H9 (cell line): ENCODE measurements at regions not wholly inside any gene's neighbourhood (a gene's known extent, or its start where the extent isn't known, plus 50 kb on each side); places are given as distances from the start of the nearest gene placed in this dataset.

ENCODE experiments used
- DNase-seq: peaks from one replicate; pipeline ENCODE4 v3.0.0-alpha.2; 2017
- H2AFZ ChIP-seq: one replicate; pipeline ENCODE4 v1.6.1; 2013; ENCODE audit warnings: mild to moderate bottlenecking, low read length, control low read depth, moderate library complexity
- H2AK5ac ChIP-seq: 2 replicates; pipeline ENCODE4 v1.6.1; 2013; ENCODE audit warnings: low read length, control low read depth, mixed read lengths; ENCODE audit not compliant: insufficient read length
- H2BK120ac ChIP-seq: one replicate; pipeline ENCODE4 v1.6.1; 2013; ENCODE audit warnings: low read depth, mild to moderate bottlenecking, low read length, control low read depth, inconsistent platforms; ENCODE audit not compliant: poor library complexity, severe bottlenecking
- H2BK12ac ChIP-seq: 2 replicates; pipeline ENCODE4 v1.6.1; 2013; ENCODE audit warnings: low read length, control low read depth, mixed read lengths, low read depth; ENCODE audit not compliant: insufficient read length
- H2BK15ac ChIP-seq: 2 replicates; pipeline ENCODE4 v1.6.1; 2013; ENCODE audit warnings: low read depth, low read length, control low read depth
- H2BK20ac ChIP-seq: one replicate; pipeline ENCODE4 v1.6.1; 2013; ENCODE audit warnings: low read depth, mild to moderate bottlenecking, low read length, control low read depth, inconsistent platforms; ENCODE audit not compliant: poor library complexity, severe bottlenecking
- H2BK5ac ChIP-seq: 2 replicates; pipeline ENCODE4 v1.6.1; 2013; ENCODE audit warnings: low read length, control low read depth, mixed read lengths; ENCODE audit not compliant: insufficient read length
- H3K14ac ChIP-seq: 2 replicates; pipeline ENCODE4 v1.6.1; 2013; ENCODE audit warnings: low read length, control low read depth; ENCODE audit not compliant: insufficient read depth
- H3K18ac ChIP-seq: 2 replicates; pipeline ENCODE4 v1.6.1; 2013; ENCODE audit warnings: low read depth, mild to moderate bottlenecking, mixed read lengths, low read length, control low read depth; ENCODE audit not compliant: insufficient read length
- H3K23ac ChIP-seq: 2 replicates; pipeline ENCODE4 v1.6.1; 2013; ENCODE audit warnings: low read length, control low read depth, mixed read lengths, low read depth; ENCODE audit not compliant: insufficient read length
- H3K23me2 ChIP-seq: 2 replicates; pipeline ENCODE4 v1.6.1; 2013; ENCODE audit warnings: low read depth, mild to moderate bottlenecking, mixed read lengths, low read length, control low read depth; ENCODE audit not compliant: insufficient read length, poor library complexity, severe bottlenecking
- H3K27ac ChIP-seq: 2 replicates; pipeline ENCODE4 v1.5.1; 2013; ENCODE audit warnings: low read length, control low read depth, mixed read lengths, low read depth; ENCODE audit not compliant: insufficient read length
- H3K27me3 ChIP-seq: 2 replicates; pipeline ENCODE4 v1.6.1; 2013; ENCODE audit warnings: low read length, control low read depth, inconsistent platforms; ENCODE audit not compliant: insufficient read depth
- H3K4ac ChIP-seq: 2 replicates; pipeline ENCODE4 v1.6.1; 2013; ENCODE audit warnings: low read depth, mild to moderate bottlenecking, control low read depth, inconsistent platforms, low read length, moderate library complexity
- H3K4me1 ChIP-seq: 2 replicates; pipeline ENCODE4 v1.6.1; 2013; ENCODE audit warnings: low read length, control low read depth, inconsistent platforms; ENCODE audit not compliant: insufficient read depth
- H3K4me2 ChIP-seq: 2 replicates; pipeline ENCODE4 v1.6.1; 2013; ENCODE audit warnings: low read length, control low read depth, mixed read lengths; ENCODE audit not compliant: insufficient read length, insufficient read depth
- H3K56ac ChIP-seq: 2 replicates; pipeline ENCODE4 v1.6.1; 2013; ENCODE audit warnings: low read depth, mild to moderate bottlenecking, mixed read lengths, low read length, control low read depth; ENCODE audit not compliant: insufficient read length
- H3K79me1 ChIP-seq: 2 replicates; pipeline ENCODE4 v1.6.1; 2013; ENCODE audit warnings: low read depth, mild to moderate bottlenecking, moderate library complexity, low read length, control low read depth, inconsistent platforms; ENCODE audit not compliant: insufficient read depth, poor library complexity, severe bottlenecking
- H3K79me2 ChIP-seq: 2 replicates; pipeline ENCODE4 v1.6.1; 2013; ENCODE audit warnings: low read length, control low read depth, inconsistent platforms; ENCODE audit not compliant: insufficient read depth
- H3K9ac ChIP-seq: 2 replicates; pipeline ENCODE4 v1.6.1; 2013; ENCODE audit warnings: low read length, control low read depth, mixed read lengths; ENCODE audit not compliant: insufficient read length; ENCODE audit errors: extremely low read depth
- H3K9me3 ChIP-seq: one replicate; pipeline ENCODE4 v1.6.1; 2013; ENCODE audit warnings: low read depth, low read length, inconsistent platforms; ENCODE audit not compliant: control insufficient read depth
- H3T11ph ChIP-seq: one replicate; pipeline ENCODE4 v1.6.1; 2013; ENCODE audit warnings: mild to moderate bottlenecking, low read length, control low read depth, inconsistent platforms
- H4K20me1 ChIP-seq: one replicate; pipeline ENCODE4 v1.6.1; 2013; ENCODE audit not compliant: control insufficient read depth, insufficient read length, insufficient read depth
- H4K5ac ChIP-seq: 2 replicates; pipeline ENCODE4 v1.6.1; 2013; ENCODE audit warnings: low read depth, mild to moderate bottlenecking, mixed read lengths, low read length, control low read depth; ENCODE audit not compliant: insufficient read length
- H4K8ac ChIP-seq: replicated peaks from 2 replicates; pipeline ENCODE4 v1.6.1; 2013; ENCODE audit warnings: low read length, control low read depth, mixed read lengths, low read depth; ENCODE audit not compliant: insufficient read length
- H4K91ac ChIP-seq: 2 replicates; pipeline ENCODE4 v1.6.1; 2013; ENCODE audit warnings: low read depth, mild to moderate bottlenecking, moderate library complexity, mixed read lengths, low read length, control low read depth; ENCODE audit not compliant: insufficient read length
- H3K27ac Mint-ChIP-seq, 3 experiments: 2 replicates in 2 of 3; 3 replicates in 1 of 3; pipeline ENCODE4 v1.8.0; 2020 to 2021; ENCODE audit warnings: mixed read lengths in 3 of 3, mild to moderate bottlenecking in 1 of 3, moderate library complexity in 1 of 3
- H3K27me3 Mint-ChIP-seq: 2 replicates; pipeline ENCODE4 v1.8.0; 2021; ENCODE audit warnings: low read depth, mild to moderate bottlenecking, moderate library complexity, mixed read lengths
- H3K36me3 Mint-ChIP-seq, 3 experiments: 2 replicates in 2 of 3; 3 replicates in 1 of 3; pipeline ENCODE4 v1.8.0; 2020 to 2021; ENCODE audit warnings: low read depth in 3 of 3, mixed read lengths in 3 of 3; ENCODE audit not compliant: insufficient read depth in 1 of 3
- H3K4me1 Mint-ChIP-seq, 2 experiments: 2 replicates each; pipeline ENCODE4 v1.8.0; 2020; ENCODE audit warnings: mixed read lengths in 2 of 2
- H3K4me3 Mint-ChIP-seq, 2 experiments: 2 replicates in 1 of 2; 3 replicates in 1 of 2; pipeline ENCODE4 v1.8.0; 2020 to 2021; ENCODE audit warnings: mild to moderate bottlenecking in 2 of 2, mixed read lengths in 2 of 2, moderate library complexity in 1 of 2
- H3K9me3 Mint-ChIP-seq, 2 experiments: 2 replicates in 1 of 2; 3 replicates in 1 of 2; pipeline ENCODE4 v1.8.0; 2020; ENCODE audit warnings: mild to moderate bottlenecking in 2 of 2, mixed read lengths in 2 of 2, moderate library complexity in 1 of 2
- WGBS: extraction: QIAGEN DNeasy Blood & Tissue Kit; methylation state at CpG from one replicate; pipeline ENCODE4 v1.1.7; 2013; ENCODE audit warnings: missing lambda C conversion rate, low lambda C conversion rate, mixed read lengths; ENCODE audit not compliant: insufficient read length; ENCODE audit errors: extremely low coverage; 5-methylcytosine and 5-hydroxymethylcytosine counted together
- TF ChIP-seq, protein P1 (sequence below): fragments of 200-600 bp; sonication (generic); conservative IDR thresholded peaks from 3 replicates; pipeline ENCODE4 v1.8.0; 2021; ENCODE audit warnings: antibody characterized with exemption, mild to moderate bottlenecking

DNA sequence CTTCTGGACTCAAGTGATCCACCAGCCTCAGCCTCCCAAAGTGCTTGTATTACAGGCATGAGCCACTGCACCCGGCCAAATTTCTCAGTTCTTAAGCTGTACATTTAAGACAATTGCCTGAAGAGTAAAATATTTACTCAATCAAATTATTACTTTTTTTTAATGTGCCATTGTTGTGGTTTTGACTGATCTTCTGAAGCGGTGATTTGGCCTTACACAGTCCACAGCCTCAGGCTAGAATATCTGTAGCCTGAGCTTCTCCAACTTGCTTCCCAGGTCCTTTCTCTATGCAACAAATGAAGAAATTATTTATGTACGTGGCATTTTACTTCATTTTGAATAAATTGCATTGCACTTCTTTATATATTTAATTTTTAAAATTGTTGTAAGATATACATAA lies 281.3 kb downstream of the KLF5 start:
- H4K5ac ChIP-seq: no peak overlapping the region
- no peak overlapping the region for H3K14ac ChIP-seq
- H3K4me1 ChIP-seq: no peaks in the 10 kb centered on the region
- H3K9me3 ChIP-seq: no peaks in the 10 kb centered on the region
- no peaks in the 10 kb centered on the region for H3K79me1 ChIP-seq
- TF ChIP-seq, protein P1, sequence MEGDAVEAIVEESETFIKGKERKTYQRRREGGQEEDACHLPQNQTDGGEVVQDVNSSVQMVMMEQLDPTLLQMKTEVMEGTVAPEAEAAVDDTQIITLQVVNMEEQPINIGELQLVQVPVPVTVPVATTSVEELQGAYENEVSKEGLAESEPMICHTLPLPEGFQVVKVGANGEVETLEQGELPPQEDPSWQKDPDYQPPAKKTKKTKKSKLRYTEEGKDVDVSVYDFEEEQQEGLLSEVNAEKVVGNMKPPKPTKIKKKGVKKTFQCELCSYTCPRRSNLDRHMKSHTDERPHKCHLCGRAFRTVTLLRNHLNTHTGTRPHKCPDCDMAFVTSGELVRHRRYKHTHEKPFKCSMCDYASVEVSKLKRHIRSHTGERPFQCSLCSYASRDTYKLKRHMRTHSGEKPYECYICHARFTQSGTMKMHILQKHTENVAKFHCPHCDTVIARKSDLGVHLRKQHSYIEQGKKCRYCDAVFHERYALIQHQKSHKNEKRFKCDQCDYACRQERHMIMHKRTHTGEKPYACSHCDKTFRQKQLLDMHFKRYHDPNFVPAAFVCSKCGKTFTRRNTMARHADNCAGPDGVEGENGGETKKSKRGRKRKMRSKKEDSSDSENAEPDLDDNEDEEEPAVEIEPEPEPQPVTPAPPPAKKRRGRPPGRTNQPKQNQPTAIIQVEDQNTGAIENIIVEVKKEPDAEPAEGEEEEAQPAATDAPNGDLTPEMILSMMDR: no peak
- H3K4me2 ChIP-seq: no peak overlapping the region
- H3K9ac ChIP-seq: no peak overlapping the region
- Mint-ChIP-seq H3K4me3 (no peak overlapping the region), H3K4me1 (peaks cover 12 to 16% of the 10 kb centered on the region in 2 experiments; a peak in 3 of 4 replicates), H3K36me3 (no peaks in the 10 kb centered on the region), H3K9me3 (no peaks in the 10 kb centered on the region), H3K27me3 (no peaks in the 10 kb centered on the region), H3K27ac (no peak overlapping the region)
- H4K20me1 ChIP-seq: no peaks in the 10 kb centered on the region
- H4K8ac ChIP-seq: no peak overlapping the region
- H2BK20ac ChIP-seq: no peak overlapping the region
- no peak overlapping the region for H3K56ac ChIP-seq
- DNase-seq: no peak
- no peak overlapping the region for H3K4ac ChIP-seq
- H3K27me3 ChIP-seq: no peaks in the 10 kb centered on the region
- no peak overlapping the region for H3K27ac ChIP-seq
- H3T11ph ChIP-seq: no peak overlapping the region
- H3K18ac ChIP-seq: no peak overlapping the region
- H4K91ac ChIP-seq: no peak overlapping the region
- no peak overlapping the region for H2BK5ac ChIP-seq
- no peak overlapping the region for H2BK15ac ChIP-seq
- H2AK5ac ChIP-seq: no peak overlapping the region
- no peak overlapping the region for H2BK120ac ChIP-seq
- no peak overlapping the region for H3K23ac ChIP-seq
- no CpG with 5 or more reads among the region's 3 CpGs for WGBS
- no peak overlapping the region for H2BK12ac ChIP-seq
- H3K23me2 ChIP-seq: no peaks in the 10 kb centered on the region
- H3K79me2 ChIP-seq: no peaks in the 10 kb centered on the region
- no peak overlapping the region for H2AFZ ChIP-seq
